Hematopoietic multipotent progenitor cell treated with erythropoietin and hydrocortisone succinate and interleukin-3 and kit ligand, for 4 days (in vitro differentiated cells): ENCODE measurements at regions not wholly inside any gene's neighbourhood (a gene's known extent, or its start where the extent isn't known, plus 50 kb on each side); places are given as distances from the start of the nearest gene placed in this dataset.
"Not testable (repeated sequence)": the region's sequence is repeated elsewhere in the genome, so short reads cannot be mapped to it uniquely, and the experiment has no call there.

Experiments
- DNase-seq: peaks from one replicate; pipeline ENCODE4 v3.0.0-alpha.2; 2015

DNA sequence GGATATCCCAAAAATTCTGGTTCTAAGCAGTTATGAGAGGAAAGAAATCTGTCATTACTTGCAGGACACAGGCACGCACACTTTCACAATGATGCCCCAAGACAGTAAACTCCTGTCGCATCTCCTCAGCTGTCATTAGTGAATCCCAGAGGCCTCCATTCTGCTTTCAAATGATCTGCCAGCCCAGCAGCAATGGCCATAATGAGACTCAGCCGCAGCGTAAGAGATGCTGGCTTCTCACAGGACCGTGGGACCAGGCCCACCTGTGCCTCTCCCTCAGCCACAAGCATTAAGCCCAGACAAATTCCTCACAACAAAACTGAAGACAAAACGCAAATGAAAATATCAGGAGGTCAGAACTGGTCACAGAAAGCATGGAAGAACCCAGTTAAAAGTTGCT is 98.0 kb upstream of the VLDLR start:
- DNase-seq, result no peak

GRCh38 chr9:2524601-2525000 is 97.0 kb upstream of the VLDLR start:
- no peak for DNase-seq

DNA sequence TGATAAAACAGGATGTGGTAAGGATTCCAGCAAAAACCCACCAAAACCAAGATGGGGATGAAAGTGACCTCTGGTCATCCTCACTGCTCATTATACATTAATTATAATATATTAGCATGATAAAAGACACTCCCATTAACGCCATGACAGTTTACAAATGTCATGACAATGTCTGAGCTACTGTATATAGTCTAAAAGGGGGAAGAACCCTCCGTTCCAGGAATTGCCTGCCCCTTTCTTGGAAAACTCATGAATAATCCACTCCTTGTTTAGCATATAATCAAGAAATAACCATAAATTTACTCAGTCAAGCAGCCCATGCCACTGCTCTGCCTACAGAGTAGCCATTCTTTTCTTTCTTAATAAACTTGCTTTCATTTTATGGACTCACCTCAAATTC is 96.4 kb upstream of the VLDLR start:
- DNase-seq, result no peak

GRCh38 chr9:2526071-2526828 is 95.3 kb upstream of the VLDLR start:
- DNase-seq, result no peak

- DNase-seq, result no peak
These were observed 90.1 kb upstream of the VLDLR start for GRCh38 chr9:2531481-2531880.

GRCh38 chr9:2536511-2536910 is 85.1 kb upstream of the VLDLR start:
- DNase-seq, result no peak

- DNase-seq, result no peak
These were observed 75.6 kb upstream of the VLDLR start for GRCh38 chr9:2545881-2546490.

- not testable (repeated sequence) for DNase-seq
These were observed 65.5 kb upstream of the VLDLR start for GRCh38 chr9:2555899-2556600.

DNA sequence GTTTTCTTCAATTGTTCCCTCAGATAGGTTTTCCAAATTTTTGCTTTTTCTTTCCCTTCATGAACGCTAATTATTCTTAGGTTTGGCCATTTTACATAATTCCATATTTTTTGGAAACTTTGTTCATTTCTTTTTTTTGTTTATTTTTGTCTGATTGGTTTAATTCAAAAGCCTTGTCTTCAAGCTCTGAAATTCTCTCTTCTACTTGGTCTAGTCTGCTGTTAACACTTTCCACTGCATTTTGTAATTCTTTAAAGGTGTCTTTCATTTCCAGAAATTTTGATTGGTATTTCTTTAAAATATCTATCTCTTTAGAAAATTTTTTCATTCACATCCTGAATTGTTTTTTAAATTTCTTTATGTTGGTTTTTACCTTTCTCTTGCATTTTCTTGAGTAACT is 63.9 kb upstream of the VLDLR start:
- no peak for DNase-seq

DNA sequence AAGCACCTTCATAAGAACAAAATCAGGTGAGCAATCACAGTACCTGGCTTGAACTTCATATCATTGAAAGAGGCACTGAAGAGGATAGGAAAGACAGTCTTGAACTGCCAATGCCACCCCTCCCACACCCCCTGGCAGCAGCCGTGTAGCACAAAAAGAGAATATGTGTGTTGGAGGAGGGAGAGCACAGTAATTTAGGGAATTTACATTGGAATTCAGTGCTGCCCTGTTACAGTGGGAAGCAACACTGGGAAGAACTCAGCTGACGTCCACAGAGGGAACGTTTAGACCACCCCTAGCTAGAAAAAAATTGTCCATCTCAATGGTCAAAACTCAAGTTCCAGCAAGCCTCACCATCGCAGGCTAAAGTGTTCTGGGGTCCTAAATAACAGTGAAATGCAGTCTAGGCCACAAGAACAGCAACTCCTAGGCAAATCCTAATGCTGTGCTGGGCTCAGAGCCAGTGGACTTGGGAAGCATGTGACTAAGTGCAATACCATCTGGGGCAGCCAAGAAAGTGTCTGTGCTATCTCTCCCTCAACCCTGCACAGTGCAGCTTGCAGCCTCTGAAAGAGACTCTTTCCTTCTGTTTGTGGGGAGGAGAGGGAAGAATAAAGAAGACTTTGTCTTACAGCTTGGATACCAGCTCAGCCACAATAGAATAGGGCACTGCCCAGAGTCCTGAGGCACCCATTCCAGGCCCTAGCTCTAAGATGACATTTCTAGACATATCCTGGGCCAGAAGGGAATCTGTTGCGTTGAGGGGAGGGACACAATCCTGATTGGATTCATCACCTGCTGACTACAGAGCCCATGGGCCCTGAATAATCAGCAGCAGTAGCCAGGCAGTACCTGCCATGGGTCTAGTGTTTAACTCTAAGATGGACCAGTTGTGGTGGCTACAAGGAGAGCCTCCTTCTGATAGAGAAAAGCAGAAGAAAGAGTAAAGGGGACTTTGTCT is 62.1 kb upstream of the VLDLR start:
- DNase-seq, result no peak

DNA sequence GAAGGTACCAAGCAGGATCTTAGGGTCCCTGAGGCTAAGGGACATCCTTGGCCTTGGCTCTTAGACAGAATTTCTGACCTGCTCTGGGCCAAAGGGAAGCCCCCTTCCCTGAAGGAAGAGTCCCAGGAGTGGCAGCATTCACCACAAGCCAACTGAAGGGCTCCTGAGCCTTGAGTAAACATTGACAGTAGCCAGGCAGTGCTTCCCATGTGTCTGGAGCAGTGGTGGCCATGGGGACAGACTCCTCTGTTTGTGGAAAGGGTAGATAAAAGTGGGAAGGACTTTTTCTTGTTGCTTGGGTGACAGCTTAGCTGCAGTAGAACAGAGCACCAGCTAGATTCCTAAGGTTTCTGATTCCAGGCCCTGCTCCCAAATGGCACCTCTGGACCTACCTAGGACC is 61.4 kb upstream of the VLDLR start:
- no peak for DNase-seq

GRCh38 chr9:2565676-2566340 is 55.8 kb upstream of the VLDLR start:
- no peak for DNase-seq

DNA sequence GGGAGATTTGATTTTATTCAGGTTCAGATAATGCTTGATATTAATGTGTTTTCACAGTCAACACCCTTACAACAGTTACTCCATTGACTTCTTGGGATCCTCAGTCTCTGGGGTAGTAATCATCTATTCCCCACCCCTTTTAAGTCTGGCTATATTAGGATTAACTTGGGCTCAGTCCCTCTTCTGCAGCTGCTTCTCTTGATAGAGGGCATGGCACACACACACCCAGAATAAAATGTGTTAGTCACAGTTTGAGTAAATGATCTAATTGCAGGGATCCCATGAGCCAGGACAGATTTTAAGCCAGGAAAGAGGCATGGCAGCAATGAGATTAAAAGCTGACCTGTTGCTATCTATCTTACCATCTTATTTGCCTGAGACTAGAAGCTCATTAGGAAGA is 53.7 kb upstream of the VLDLR start:
- no peak for DNase-seq

GRCh38 chr9:2568689-2569088 is 52.9 kb upstream of the VLDLR start:
- DNase-seq, result no peak

DNA sequence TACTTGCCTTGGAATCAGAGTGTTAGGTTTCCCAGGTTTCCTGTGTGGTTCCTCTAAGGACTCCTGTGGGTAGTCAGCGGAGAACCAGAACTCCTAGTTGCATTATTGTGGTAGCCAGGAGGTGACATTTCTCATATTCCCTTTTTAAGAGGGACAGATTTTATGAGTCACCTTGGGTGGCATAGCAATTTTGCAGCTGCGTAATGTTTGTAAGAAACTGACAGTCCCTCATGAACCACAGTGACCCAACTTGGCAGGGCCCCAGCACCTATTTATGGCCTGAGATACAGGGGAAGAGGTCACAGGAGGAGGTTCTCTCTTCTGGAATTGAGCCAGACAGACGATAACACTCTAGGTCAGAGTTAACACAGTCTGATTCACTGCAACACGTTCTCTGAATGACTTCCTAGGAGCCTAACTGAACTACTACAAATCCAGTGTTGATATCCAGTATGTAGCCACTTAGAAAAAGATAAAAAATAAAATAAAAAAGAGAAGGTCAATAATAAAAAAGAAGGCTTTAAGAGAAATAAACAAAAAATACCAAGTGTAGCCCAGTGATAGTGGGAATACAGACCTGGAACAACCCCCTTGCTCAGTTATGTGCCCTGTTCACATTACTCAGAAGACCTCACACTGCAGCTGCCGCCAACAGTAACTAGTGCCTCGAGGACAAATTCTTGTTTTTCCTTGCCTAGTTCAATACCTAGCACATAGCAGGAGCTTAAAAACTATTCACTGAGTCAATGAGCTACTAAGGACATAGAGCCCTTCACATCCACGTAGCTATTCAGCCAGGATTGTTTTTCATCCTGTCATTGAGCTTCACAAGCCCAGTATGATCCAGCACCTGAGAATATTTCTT is 50.7 kb upstream of the VLDLR start:
- DNase-seq, result peak; percentile 81
